ENCODE measurements at regions not wholly inside any gene's neighbourhood (a gene's known extent, or its start where the extent isn't known, plus 50 kb on each side); places are given as distances from the start of the nearest gene placed in this dataset.

- Histone ChIP-seq H3K27ac (ENCODE audit: low read length in 2 of 2) (no peak overlapping the region), H3K4me2 (replicated peaks; ENCODE audit: low read depth, low read length, poor library complexity, severe bottlenecking) (no peak overlapping the region), H3K4me1 (ENCODE audit: control insufficient read depth in 2 of 2, insufficient read depth in 2 of 2, low read length in 2 of 2) (no peaks in the 10 kb centered on the region), H3K4me3 (ENCODE audit: control extremely low read depth in 1 of 5, extremely low read depth in 1 of 5, insufficient read depth in 1 of 5, low read depth in 2 of 5, low read length in 4 of 5) (no peak overlapping the region), H3K27me3 (replicated peaks in 1 of 4; ENCODE audit: control extremely low read depth in 1 of 4, control insufficient read depth in 3 of 4, insufficient read depth in 4 of 4, low read length in 3 of 4) (no peaks in the 10 kb centered on the region), H3K9me3 (ENCODE audit: control extremely low read depth in 1 of 3, control insufficient read depth in 2 of 3, insufficient read depth in 1 of 3, low read length in 2 of 3) (peaks cover 0 to 4% (median 0%) of the 10 kb centered on the region in 3 donors), H4K20me1 (ENCODE audit: control insufficient read depth, insufficient read depth, low read length, poor library complexity, severe bottlenecking) (no peaks in the 10 kb centered on the region), H3K36me3 (replicated peaks in 1 of 2; ENCODE audit: control extremely low read depth in 1 of 2, control insufficient read depth in 1 of 2, extremely low read depth in 1 of 2, insufficient read depth in 2 of 2, low read length in 1 of 2) (no peaks in the 10 kb centered on the region), H3K79me2 (ENCODE audit: control insufficient read depth, insufficient read depth, low read length) (no peaks in the 10 kb centered on the region), H3K9ac (ENCODE audit: low read length) (no peak overlapping the region), H2AFZ (ENCODE audit: insufficient read depth, low read depth, low read length, poor library complexity, severe bottlenecking) (no peak overlapping the region)
- intact Hi-C loops (cut with micrococcal nuclease), result no loop called here
- H3K9me3 Mint-ChIP-seq (ENCODE audit: insufficient read depth), result peaks cover 1% of the 10 kb centered on the region
- WGBS (ENCODE audit: insufficient coverage), result no CpG with 5 or more reads among the region's 2 CpGs
- H3K27ac Mint-ChIP-seq, result no peak overlapping the region
- CTCF ChIA-PET, result no interaction called here
- no peaks in the 10 kb centered on the region for H3K4me1 Mint-ChIP-seq
- ATAC-seq (ENCODE audit: low read depth) (no peak), DNase-seq (no peak)
- H3K27me3 Mint-ChIP-seq, result no peaks in the 10 kb centered on the region
- H3K4me3 Mint-ChIP-seq, result no peak overlapping the region
- POLR2A ChIA-PET, result no interaction called here
- TF ChIP-seq CTCF (IDR thresholded peaks at IDR 0.05) (no peak), EZH2 (IDR thresholded peaks at IDR 0.05; ENCODE audit: borderline replicate concordance, insufficient read depth, low read depth, low read length, poor library complexity, severe bottlenecking) (no peak)
Measured at GRCh38 chr20:12715371-12715770, 293.4 kb upstream of the SPTLC3 start.

GRCh38 chr20:12715991-12716680 lies 292.6 kb upstream of the SPTLC3 start:
- CTCF ChIA-PET, result no interaction called here
- no peak overlapping the region for H2AFZ ChIP-seq (ENCODE audit: insufficient read depth, low read depth, low read length, poor library complexity, severe bottlenecking)
- Mint-ChIP-seq H3K9me3 (ENCODE audit: insufficient read depth) (peaks cover 1% of the 10 kb centered on the region), H3K27ac (no peak overlapping the region), H3K4me1 (no peaks in the 10 kb centered on the region), H3K27me3 (no peaks in the 10 kb centered on the region), H3K4me3 (no peak overlapping the region)
- POLR2A ChIA-PET, result no interaction called here
- H3K27me3 ChIP-seq (replicated peaks in 1 of 4; ENCODE audit: control extremely low read depth in 1 of 4, control insufficient read depth in 3 of 4, insufficient read depth in 4 of 4, low read length in 3 of 4), result no peaks in the 10 kb centered on the region
- no peaks in the 10 kb centered on the region for H4K20me1 ChIP-seq (ENCODE audit: control insufficient read depth, insufficient read depth, low read length, poor library complexity, severe bottlenecking)
- no peak overlapping the region for H3K27ac ChIP-seq (ENCODE audit: low read length in 2 of 2)
- H3K36me3 ChIP-seq (replicated peaks in 1 of 2; ENCODE audit: control extremely low read depth in 1 of 2, control insufficient read depth in 1 of 2, extremely low read depth in 1 of 2, insufficient read depth in 2 of 2, low read length in 1 of 2), result no peaks in the 10 kb centered on the region
- H3K4me1 ChIP-seq (ENCODE audit: control insufficient read depth in 2 of 2, insufficient read depth in 2 of 2, low read length in 2 of 2), result no peaks in the 10 kb centered on the region
- TF ChIP-seq EZH2 (IDR thresholded peaks at IDR 0.05; ENCODE audit: borderline replicate concordance, insufficient read depth, low read depth, low read length, poor library complexity, severe bottlenecking) (no peak), CTCF (IDR thresholded peaks at IDR 0.05) (no peak)
- DNase-seq (no peak), ATAC-seq (ENCODE audit: low read depth) (no peak)
- intact Hi-C loops (cut with micrococcal nuclease), result no loop called here
- no peak overlapping the region for H3K4me3 ChIP-seq (ENCODE audit: control extremely low read depth in 1 of 5, extremely low read depth in 1 of 5, insufficient read depth in 1 of 5, low read depth in 2 of 5, low read length in 4 of 5)
- 100% methylated on average over 1 of the region's 3 CpGs for WGBS (ENCODE audit: insufficient coverage)
- no peak overlapping the region for H3K4me2 ChIP-seq (replicated peaks; ENCODE audit: low read depth, low read length, poor library complexity, severe bottlenecking)
- H3K79me2 ChIP-seq (ENCODE audit: control insufficient read depth, insufficient read depth, low read length), result no peaks in the 10 kb centered on the region
- H3K9ac ChIP-seq (ENCODE audit: low read length), result no peak overlapping the region
- H3K9me3 ChIP-seq (ENCODE audit: control extremely low read depth in 1 of 3, control insufficient read depth in 2 of 3, insufficient read depth in 1 of 3, low read length in 2 of 3), result peaks cover 0 to 4% (median 0%) of the 10 kb centered on the region in 3 donors

All from B cell (primary cell).